HG02798 (cell line): ENCODE measurements at regions not wholly inside any gene's neighbourhood (a gene's known extent, or its start where the extent isn't known, plus 50 kb on each side); places are given as distances from the start of the nearest gene placed in this dataset.
"Not testable (repeated sequence)": the region's sequence is repeated elsewhere in the genome, so short reads cannot be mapped to it uniquely, and the experiment has no call there.

Source experiments
- ATAC-seq: cut with Tn5 transposase; IDR thresholded peaks from one replicate; pipeline ENCODE4 v1.9.1; 2021; ENCODE audit warnings: mild to moderate bottlenecking; ENCODE audit not compliant: unreplicated experiment, poor library complexity

GRCh38 chr16:64341336-64341735 lies 780.5 kb downstream of the CDH11 start:
- ATAC-seq: not testable (repeated sequence)

DNA sequence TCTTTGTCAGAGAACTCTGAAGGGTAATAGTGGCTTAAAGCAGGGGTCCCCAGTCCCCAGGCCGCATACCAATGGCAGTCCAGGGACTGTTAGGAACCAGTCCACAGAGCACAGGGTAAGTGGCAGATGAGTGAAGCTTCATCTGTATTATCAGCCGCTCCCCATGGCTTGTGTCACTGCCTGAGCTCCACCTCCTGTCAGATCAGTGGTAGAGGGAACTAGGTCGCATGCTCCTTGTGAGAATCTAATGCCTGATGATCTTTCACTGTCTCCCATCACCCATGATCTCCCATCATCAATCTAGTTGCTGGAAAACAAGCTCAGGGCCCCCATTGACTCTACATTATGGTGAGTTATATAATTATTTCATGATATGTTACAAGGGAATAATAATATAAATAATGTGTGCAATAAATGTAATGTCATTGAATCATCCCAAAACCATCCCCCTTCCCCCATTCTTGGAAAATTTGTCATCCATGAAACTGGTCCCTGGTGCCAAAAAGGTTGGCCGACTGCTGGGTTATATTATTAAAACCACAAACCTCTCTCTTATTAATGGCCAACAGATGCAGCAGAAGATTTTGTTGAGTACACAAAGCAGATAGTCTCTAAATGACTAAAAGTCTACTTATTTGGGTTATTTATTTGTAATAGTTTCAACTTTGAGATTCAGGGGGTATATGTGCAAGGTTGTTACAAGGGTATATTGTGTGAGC lies 782.7 kb downstream of the CDH11 start:
- ATAC-seq: no peak

GRCh38 chr16:64321881-64322280 lies 800.0 kb downstream of the CDH11 start:
- ATAC-seq: no peak

- no peak for ATAC-seq
These were observed 800.8 kb downstream of the CDH11 start for GRCh38 chr16:64321066-64321465.

DNA sequence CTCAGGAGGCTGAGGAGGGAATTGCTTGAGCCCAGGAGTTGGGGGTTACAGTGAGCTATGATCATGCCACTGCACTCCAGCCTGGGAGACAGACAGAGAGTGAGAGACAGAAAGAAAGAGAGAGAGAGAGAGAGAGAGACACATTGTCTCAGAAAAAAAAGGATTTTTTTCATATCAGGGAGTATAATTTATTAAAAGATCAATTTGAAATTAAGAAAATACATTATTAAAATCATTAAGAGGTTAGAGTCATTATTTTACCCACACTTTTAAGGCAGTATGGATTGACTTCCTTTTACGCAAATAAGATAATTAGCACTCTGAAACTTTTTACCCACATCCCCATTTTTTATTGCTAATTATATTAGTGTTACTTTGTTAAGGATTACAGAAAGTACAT lies 804.3 kb downstream of the CDH11 start:
- no peak for ATAC-seq

DNA sequence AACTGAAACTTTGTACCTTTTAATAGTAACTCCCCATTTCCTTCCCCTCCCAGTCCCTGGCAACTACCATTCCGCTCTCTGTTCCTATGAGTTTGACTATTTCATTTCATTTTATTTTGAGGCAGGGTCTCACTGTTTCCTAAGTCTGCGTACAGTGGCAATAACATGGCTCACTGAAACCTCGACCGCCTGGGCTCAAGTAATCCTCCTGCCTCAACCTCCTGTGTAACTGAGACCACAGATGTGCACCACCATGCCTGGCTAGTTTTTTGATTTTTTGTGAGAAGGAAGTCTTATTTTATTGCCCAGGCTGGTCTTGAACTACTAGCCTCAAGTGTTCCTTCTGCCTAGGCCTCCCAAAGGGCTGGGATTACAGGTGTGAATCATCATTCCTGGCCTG lies 808.1 kb downstream of the CDH11 start:
- no peak for ATAC-seq

- ATAC-seq: no peak
These were observed 808.9 kb downstream of the CDH11 start for GRCh38 chr16:64312980-64313379.

GRCh38 chr16:64312292-64312691 lies 809.6 kb downstream of the CDH11 start:
- no peak for ATAC-seq

GRCh38 chr16:64311241-64311640 lies 810.6 kb downstream of the CDH11 start:
- ATAC-seq: no peak

DNA sequence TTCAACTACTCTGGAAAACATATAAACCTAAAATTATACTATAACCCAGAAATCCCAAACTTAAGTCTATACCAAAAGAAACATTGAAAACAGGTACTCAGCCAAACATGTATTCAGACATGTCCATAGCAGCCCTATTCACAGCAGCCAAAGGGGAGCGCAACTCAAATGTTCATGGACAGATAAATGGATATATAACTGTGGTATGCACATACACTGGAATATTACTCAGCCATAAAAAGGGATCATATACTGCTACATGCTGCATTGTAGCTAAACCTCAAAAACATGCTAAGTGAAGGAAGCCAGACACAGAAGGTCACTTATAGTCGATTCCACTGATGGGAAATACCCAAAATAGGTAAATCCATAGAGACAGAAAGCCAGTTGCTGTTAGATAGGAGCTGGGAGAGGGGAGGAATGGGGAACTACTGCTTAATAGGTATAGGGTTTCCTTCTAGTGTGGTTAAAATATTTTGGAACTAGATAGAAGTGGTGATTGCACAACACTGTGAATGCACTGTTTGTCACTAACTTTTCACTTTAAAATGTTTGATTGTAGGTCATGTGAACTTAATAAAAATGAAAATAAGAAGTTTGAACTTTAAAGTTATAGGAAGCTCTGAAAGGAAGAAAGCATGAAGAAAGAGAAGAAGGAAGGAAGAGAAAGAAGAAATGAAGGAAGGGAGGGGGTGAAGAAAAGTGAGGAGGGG lies 812.3 kb downstream of the CDH11 start:
- no peak for ATAC-seq

- no peak for ATAC-seq
These were observed 813.1 kb downstream of the CDH11 start for GRCh38 chr16:64308721-64309120.

- ATAC-seq: no peak
These were observed 814.4 kb downstream of the CDH11 start for GRCh38 chr16:64307431-64307830.

GRCh38 chr16:64305663-64306062 lies 816.2 kb downstream of the CDH11 start:
- ATAC-seq: no peak

DNA sequence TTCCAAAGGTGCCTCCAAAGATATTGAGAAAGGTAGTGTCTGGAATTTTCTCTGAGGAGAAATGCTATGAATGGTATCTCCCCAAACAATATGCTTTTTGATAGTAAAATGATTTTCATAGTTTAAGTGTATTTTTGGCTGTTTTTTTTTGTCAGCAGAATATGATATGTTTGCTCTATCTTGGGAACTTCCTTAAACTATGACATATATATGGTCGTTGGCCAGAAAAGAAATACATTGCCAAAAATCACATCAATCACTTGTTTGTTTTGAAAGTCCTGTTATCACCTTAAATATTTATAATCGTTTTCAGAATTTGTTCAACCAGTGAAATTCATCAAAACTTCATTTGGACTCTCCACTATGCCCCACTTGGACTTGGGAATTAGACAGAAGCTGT lies 816.9 kb downstream of the CDH11 start:
- no peak for ATAC-seq

GRCh38 chr16:64304396-64304795 lies 817.5 kb downstream of the CDH11 start:
- ATAC-seq: no peak

DNA sequence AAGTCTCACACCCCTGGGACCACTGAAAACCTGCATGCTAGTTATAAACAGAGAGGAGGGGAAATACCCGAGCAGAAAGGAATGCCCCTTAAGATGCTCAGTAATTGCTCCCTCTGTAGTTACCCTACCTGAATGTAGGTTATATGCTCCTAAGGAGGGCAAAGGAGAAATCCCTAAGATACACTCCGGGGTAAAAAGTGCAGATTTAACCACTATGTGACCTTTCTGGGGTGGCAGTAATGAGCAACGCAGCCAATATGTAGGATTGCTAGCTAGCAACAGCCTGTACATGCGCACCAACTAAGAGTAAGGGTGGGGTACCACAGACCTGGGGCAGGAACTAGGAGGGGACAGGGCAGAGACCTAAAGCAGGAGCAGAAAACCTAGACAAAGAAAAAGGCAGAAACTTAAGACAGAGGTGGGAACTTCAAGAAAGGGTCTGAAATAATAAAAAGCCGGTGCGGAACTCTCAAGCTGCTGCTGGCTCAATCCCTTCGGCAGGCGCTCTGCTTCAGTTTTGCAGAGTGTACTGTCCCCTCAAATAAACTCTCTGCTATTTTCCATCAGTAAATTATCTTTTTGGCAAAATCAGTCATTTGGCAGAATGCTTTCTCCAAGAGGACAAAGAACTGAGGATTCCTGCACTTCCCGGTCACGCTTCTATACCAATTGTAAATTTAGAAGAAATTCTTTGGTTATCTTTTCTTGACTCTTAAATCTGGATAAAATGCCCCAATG lies 823.8 kb downstream of the CDH11 start:
- ATAC-seq: no peak

DNA sequence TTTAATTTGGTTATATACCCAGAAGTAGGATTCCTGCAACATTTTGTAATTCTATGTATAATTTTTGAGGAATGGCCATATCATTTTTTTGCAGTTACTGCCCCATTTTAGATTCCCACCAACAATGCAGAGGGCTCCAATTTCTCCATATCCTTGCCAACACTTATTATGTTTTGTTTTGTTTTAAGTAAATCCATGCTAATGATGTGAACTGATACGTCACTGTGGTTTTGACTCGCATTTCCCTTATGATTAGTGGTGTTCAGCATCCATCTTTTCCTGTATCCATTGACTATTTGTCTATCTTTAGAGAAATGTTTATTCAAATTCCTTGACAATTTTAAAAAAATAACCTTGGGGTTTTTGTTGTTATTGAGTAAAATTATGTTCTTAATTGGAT lies 826.4 kb downstream of the CDH11 start:
- ATAC-seq: no peak

GRCh38 chr16:64292953-64293352 lies 828.9 kb downstream of the CDH11 start:
- ATAC-seq: no peak

DNA sequence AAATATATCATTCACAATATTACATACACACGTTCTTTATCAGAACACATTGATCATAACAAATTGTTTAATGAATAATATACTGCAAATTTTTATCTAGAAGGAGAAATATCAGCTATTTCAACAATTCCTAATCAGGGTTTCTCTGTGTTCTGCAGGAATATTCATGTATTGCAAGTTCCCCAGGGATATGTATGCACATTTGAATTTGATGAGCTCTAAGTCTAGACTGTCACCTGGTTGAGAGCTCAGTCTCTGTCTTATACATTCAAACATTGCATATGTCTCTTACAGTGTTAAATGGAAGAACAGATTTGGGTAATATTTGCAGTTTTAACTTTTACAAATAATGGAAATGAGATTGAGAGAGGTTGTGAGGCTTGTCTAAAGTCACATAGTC lies 829.7 kb downstream of the CDH11 start:
- no peak for ATAC-seq

GRCh38 chr16:64290461-64290860 lies 831.4 kb downstream of the CDH11 start:
- ATAC-seq: no peak
